ENCODE measurements at regions not wholly inside any gene's neighbourhood (a gene's known extent, or its start where the extent isn't known, plus 50 kb on each side); places are given as distances from the start of the nearest gene placed in this dataset.

DNA sequence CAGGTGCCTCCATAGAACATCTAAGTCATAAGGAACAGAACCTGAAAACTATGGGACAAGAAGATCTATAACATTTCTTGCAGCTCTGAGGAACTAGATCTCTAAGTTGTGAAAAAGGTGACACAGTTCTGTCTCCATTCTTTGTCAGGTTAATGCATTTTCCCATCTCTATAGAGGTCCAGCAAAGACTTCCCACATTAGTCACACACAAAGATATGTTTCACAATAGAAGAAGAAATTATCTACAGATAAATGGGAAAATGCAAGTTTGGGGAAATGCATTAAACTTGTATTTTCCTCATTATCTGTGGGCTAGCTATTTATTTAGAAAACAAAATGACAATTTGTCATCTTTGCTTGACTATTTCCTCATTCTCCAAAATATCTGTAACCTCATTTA lies 458.6 kb upstream of the PAPPA start:
- CTCF ChIA-PET, result interaction anchor here (0.8 to 6.2 kb wide), 9 partner anchors 102 to 876 kb away, joined by 3 to 88 read pairs (median 4); no protein-coding TSS in a partner anchor
- DNase-seq (ENCODE audit: low read depth in 1 of 2, low spot score in 1 of 2) (no peak), FAIRE-seq (peak; percentile 63), ATAC-seq (no peak)
- no peak overlapping the region for H3K4me2 ChIP-seq
- TF ChIP-seq, protein P1, sequence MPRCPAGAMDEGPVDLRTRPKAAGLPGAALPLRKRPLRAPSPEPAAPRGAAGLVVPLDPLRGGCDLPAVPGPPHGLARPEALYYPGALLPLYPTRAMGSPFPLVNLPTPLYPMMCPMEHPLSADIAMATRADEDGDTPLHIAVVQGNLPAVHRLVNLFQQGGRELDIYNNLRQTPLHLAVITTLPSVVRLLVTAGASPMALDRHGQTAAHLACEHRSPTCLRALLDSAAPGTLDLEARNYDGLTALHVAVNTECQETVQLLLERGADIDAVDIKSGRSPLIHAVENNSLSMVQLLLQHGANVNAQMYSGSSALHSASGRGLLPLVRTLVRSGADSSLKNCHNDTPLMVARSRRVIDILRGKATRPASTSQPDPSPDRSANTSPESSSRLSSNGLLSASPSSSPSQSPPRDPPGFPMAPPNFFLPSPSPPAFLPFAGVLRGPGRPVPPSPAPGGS (IDR thresholded peaks at IDR 0.05), result no peak
- no peak for TF ChIP-seq CBX8 (IDR thresholded peaks at IDR 0.05)
- TF ChIP-seq POLR2AphosphoS2 (conservative IDR thresholded peaks at IDR 0.05; ENCODE audit: low read length), result no peak
- no peak for TF ChIP-seq RNF2 (IDR thresholded peaks at IDR 0.05; ENCODE audit: borderline replicate concordance, low read depth)
- TF ChIP-seq FOXS1 (CRISPR knock-in tag; IDR thresholded peaks at IDR 0.05), result no peak
- no peak for TF ChIP-seq MAX (IDR thresholded peaks at IDR 0.05)
- no peak for TF ChIP-seq RFX5 (IDR thresholded peaks at IDR 0.05)
- TF ChIP-seq BHLHE40 (IDR thresholded peaks at IDR 0.05; ENCODE audit: low read depth, low read length), result no peak
- TF ChIP-seq ZC3H11A (IDR thresholded peaks at IDR 0.05), result no peak
- TF ChIP-seq ZNF302 (CRISPR knock-in tag; IDR thresholded peaks at IDR 0.05), result no peak
- no peak for TF ChIP-seq HOXA7 (CRISPR knock-in tag; IDR thresholded peaks at IDR 0.05)
- no peak for TF ChIP-seq HDAC2 (IDR thresholded peaks at IDR 0.05)
- TF ChIP-seq NR3C1 (IDR thresholded peaks at IDR 0.05), result no peak
- no peak for TF ChIP-seq RCOR1 (IDR thresholded peaks at IDR 0.05; ENCODE audit: low read depth, low read length)
- no peak for TF ChIP-seq ESRRA (IDR thresholded peaks at IDR 0.05; ENCODE audit: borderline replicate concordance, low read length)
- no peak for TF ChIP-seq EHMT2 (IDR thresholded peaks at IDR 0.05; ENCODE audit: low read depth)
- TF ChIP-seq CHD4 (IDR thresholded peaks at IDR 0.05; ENCODE audit: borderline replicate concordance), result no peak
- POLR2A ChIA-PET, result interaction anchor here (1.2 to 1.6 kb wide), 3 partner anchors 22 to 459 kb away, joined by 3 to 7 read pairs (median 7); partner anchors contain the start of gene PAPPA
- H3K4me1 ChIP-seq, result peaks cover 31% of the 10 kb centered on the region
- no peak overlapping the region for H3K4me3 ChIP-seq
- peak overlapping the region; percentile 75 to 86 for H3K27ac ChIP-seq
- H3K9me3 ChIP-seq, result peaks cover 28% of the 10 kb centered on the region; the same call in 2 of the 3 replicates

GRCh38 chr9:115712981-115713380 lies 440.6 kb upstream of the PAPPA start:
- ChIA-PET CTCF (no interaction called here), POLR2A (no interaction called here)
- FAIRE-seq (no peak), ATAC-seq (no peak), DNase-seq (ENCODE audit: low read depth in 1 of 2, low spot score in 1 of 2) (no peak)
- H3K4me3 ChIP-seq, result no peak overlapping the region
- H3K4me1 ChIP-seq, result no peaks in the 10 kb centered on the region
- no peak overlapping the region for H3K4me2 ChIP-seq
- WGBS (ENCODE audit: missing lambda C conversion rate), result 98% methylated on average over 2 of the region's 2 CpGs
- H3K9me3 ChIP-seq, result 0 out of 3 replicates have a peak, but pooled peaks cover 2% of the 10 kb centered on the region
- no peak for TF ChIP-seq MAX (IDR thresholded peaks at IDR 0.05)
- no peak for TF ChIP-seq ESRRA (IDR thresholded peaks at IDR 0.05; ENCODE audit: borderline replicate concordance, low read length)
- no peak for TF ChIP-seq CHD4 (IDR thresholded peaks at IDR 0.05; ENCODE audit: borderline replicate concordance)
- TF ChIP-seq, protein P2, sequence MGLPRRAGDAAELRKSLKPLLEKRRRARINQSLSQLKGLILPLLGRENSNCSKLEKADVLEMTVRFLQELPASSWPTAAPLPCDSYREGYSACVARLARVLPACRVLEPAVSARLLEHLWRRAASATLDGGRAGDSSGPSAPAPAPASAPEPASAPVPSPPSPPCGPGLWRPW (IDR thresholded peaks at IDR 0.05), result no peak
- TF ChIP-seq NR3C1 (IDR thresholded peaks at IDR 0.05), result no peak
- no peak for TF ChIP-seq USF2 (IDR thresholded peaks at IDR 0.05)
- TF ChIP-seq HEYL (CRISPR knock-in tag; IDR thresholded peaks at IDR 0.05), result no peak
- TF ChIP-seq MAZ (IDR thresholded peaks at IDR 0.05; ENCODE audit: borderline replicate concordance, low read depth, low read length), result no peak
- TF ChIP-seq MAFK (IDR thresholded peaks at IDR 0.05; ENCODE audit: partially characterized antibody), result no peak
- no peak for TF ChIP-seq FOSL2 (IDR thresholded peaks at IDR 0.05)
- TF ChIP-seq FOSL2 (CRISPR knock-in tag; IDR thresholded peaks at IDR 0.05), result no peak
- no peak for TF ChIP-seq FOSB (CRISPR knock-in tag; IDR thresholded peaks at IDR 0.05)
- no peak for TF ChIP-seq RCOR1 (IDR thresholded peaks at IDR 0.05; ENCODE audit: low read depth, low read length)
- TF ChIP-seq ZFP36 (IDR thresholded peaks at IDR 0.05; ENCODE audit: borderline replicate concordance, partially characterized antibody), result no peak
- TF ChIP-seq ATOH8 (CRISPR knock-in tag; IDR thresholded peaks at IDR 0.05; ENCODE audit: low read depth), result no peak
- no peak for TF ChIP-seq RNF2 (IDR thresholded peaks at IDR 0.05; ENCODE audit: borderline replicate concordance, low read depth)
- no peak overlapping the region for H3K27ac ChIP-seq
